ENCODE measurements at regions not wholly inside any gene's neighbourhood (a gene's known extent, or its start where the extent isn't known, plus 50 kb on each side); places are given as distances from the start of the nearest gene placed in this dataset.

DNA sequence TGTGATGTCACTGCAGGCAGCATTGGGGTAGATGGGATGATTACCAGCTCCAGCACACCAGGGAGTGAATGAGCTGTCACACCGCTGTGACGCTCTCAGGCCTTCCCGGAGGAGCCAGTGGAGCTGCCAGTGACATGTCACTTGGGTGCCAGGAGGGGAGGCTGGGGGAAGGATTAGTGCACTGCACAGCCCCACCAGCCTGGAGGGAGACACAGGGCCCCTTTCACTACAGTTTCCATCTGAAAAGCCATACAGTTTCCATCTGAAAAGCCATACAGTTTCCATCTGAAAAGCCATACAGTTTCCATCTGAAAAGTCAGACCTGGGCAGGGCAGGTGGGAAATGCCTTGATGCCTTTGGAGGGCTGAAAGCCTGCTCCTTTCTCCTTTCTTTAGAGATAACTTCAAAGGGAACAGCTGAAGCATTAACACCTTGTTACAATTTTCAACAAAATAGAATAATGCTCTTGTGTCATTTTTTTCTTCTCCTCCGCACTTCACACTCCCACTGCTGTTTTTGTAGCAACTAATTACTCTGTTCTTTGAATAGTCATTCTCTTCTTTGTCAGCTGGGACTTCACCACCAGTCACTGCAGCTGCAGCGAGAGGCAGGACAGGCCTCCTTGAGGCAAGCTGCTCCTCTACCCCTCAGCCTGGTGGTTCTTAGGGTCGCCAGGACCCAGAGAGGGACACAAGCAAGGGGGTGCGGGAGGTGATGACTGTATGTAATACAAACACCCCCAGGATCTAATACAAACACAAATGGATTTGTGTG lies 256.9 kb upstream of the RGS6 start:
- no peak for TF ChIP-seq POLR2A (IDR thresholded peaks at IDR 0.05)
- TF ChIP-seq, protein P1, sequence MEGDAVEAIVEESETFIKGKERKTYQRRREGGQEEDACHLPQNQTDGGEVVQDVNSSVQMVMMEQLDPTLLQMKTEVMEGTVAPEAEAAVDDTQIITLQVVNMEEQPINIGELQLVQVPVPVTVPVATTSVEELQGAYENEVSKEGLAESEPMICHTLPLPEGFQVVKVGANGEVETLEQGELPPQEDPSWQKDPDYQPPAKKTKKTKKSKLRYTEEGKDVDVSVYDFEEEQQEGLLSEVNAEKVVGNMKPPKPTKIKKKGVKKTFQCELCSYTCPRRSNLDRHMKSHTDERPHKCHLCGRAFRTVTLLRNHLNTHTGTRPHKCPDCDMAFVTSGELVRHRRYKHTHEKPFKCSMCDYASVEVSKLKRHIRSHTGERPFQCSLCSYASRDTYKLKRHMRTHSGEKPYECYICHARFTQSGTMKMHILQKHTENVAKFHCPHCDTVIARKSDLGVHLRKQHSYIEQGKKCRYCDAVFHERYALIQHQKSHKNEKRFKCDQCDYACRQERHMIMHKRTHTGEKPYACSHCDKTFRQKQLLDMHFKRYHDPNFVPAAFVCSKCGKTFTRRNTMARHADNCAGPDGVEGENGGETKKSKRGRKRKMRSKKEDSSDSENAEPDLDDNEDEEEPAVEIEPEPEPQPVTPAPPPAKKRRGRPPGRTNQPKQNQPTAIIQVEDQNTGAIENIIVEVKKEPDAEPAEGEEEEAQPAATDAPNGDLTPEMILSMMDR (IDR thresholded peaks at IDR 0.05) = no peak

Measured in uterus (tissue), 2 donors.